ENCODE measurements at regions not wholly inside any gene's neighbourhood (a gene's known extent, or its start where the extent isn't known, plus 50 kb on each side); places are given as distances from the start of the nearest gene placed in this dataset.

DNA sequence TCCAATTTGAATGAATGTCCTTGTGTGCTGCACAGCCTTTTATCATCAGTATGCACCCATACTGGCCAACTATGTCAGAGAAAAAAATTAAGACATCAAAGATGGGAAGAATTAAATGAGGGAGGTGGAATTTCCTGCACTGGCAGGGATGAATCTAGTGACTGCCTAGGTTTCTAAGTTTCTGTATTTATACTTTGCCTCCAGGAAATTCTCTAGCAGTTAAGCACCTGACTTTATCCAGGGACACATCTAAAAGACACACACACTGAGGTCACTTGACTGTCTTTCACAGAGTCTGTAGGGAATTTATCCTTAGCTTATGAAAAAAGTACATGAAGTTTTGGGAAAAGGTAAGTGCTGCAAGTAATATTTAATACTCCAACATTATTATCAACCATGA is 636.5 kb upstream of the PTCHD4 start:
- H3K4me1 ChIP-seq, result no peaks in the 10 kb centered on the region

DNA sequence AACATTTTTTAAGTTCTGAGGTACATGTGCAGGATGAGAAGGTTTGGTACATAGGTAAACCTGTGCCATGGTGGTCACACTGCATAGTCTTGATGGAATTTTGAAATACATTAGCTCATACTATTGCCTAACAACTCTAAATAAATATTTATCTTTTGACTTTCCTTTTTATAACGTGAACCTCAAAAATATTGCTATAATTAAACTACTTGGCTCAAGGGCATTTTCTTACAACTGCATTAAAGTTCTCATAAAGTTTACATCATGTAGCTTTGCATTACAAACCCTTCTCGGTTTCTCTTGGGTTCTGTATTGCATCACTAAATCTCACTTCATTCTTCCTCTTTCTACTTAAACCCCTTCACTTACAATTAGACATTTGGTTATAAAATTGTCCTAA is 636.0 kb upstream of the PTCHD4 start:
- no peak overlapping the region for H3K4me3 ChIP-seq
- H3K36me3 ChIP-seq, result no peaks in the 10 kb centered on the region
- TF ChIP-seq, protein P1, sequence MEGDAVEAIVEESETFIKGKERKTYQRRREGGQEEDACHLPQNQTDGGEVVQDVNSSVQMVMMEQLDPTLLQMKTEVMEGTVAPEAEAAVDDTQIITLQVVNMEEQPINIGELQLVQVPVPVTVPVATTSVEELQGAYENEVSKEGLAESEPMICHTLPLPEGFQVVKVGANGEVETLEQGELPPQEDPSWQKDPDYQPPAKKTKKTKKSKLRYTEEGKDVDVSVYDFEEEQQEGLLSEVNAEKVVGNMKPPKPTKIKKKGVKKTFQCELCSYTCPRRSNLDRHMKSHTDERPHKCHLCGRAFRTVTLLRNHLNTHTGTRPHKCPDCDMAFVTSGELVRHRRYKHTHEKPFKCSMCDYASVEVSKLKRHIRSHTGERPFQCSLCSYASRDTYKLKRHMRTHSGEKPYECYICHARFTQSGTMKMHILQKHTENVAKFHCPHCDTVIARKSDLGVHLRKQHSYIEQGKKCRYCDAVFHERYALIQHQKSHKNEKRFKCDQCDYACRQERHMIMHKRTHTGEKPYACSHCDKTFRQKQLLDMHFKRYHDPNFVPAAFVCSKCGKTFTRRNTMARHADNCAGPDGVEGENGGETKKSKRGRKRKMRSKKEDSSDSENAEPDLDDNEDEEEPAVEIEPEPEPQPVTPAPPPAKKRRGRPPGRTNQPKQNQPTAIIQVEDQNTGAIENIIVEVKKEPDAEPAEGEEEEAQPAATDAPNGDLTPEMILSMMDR (IDR thresholded peaks at IDR 0.05), result no peak
- no peak for TF ChIP-seq POLR2AphosphoS5 (IDR thresholded peaks at IDR 0.05)
- TF ChIP-seq EP300 (IDR thresholded peaks at IDR 0.05), result no peak
- TF ChIP-seq POLR2A (IDR thresholded peaks at IDR 0.05), result no peak
- H3K4me1 ChIP-seq, result no peaks in the 10 kb centered on the region
- no peak overlapping the region for H3K27ac ChIP-seq
- H3K9me3 ChIP-seq, result no peaks in the 10 kb centered on the region
- no peaks in the 10 kb centered on the region for H3K27me3 ChIP-seq
- ATAC-seq, result no peak
- 11 to 18% methylated on average over 1 to 2 of the region's 2 CpGs for WGBS, 2 donors (ENCODE audit: low coverage in 1 of 2)

More for the DNA sequence above, 636.5 kb upstream of the PTCHD4 start:
- no peaks in the 10 kb centered on the region for H3K36me3 ChIP-seq
- H3K27me3 ChIP-seq, result no peaks in the 10 kb centered on the region
- H3K27ac ChIP-seq, result no peak overlapping the region
- H3K4me3 ChIP-seq, result no peak overlapping the region
- ATAC-seq, result no peak
- TF ChIP-seq POLR2A (IDR thresholded peaks at IDR 0.05) (no peak), POLR2AphosphoS5 (IDR thresholded peaks at IDR 0.05) (no peak), EP300 (IDR thresholded peaks at IDR 0.05) (no peak)
- TF ChIP-seq, protein P1 (IDR thresholded peaks at IDR 0.05), result no peak
- H3K9me3 ChIP-seq, result no peaks in the 10 kb centered on the region

DNA sequence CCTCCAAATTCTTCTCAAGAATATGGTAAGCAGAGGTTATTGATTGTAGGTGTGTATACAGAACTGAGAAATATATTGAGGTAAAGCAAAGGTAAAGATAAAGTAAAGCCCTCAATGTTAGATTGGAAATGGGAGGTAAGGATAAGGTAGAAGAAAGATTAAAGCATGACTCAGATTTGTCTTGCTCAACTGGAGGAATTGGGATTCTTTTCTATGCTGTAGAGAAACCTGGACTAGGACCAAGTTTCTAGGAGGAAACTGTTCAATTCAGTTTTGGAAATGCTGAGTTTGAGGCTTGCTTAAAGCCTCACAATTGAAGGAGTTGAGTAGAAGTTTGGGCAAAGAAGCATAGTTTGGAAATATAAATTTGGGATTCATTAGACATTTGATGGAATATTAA is 634.0 kb upstream of the PTCHD4 start:
- H3K27ac ChIP-seq, result no peak overlapping the region
- H3K4me1 ChIP-seq, result no peaks in the 10 kb centered on the region
- TF ChIP-seq EP300 (IDR thresholded peaks at IDR 0.05), result no peak
- TF ChIP-seq POLR2AphosphoS5 (IDR thresholded peaks at IDR 0.05), result no peak
- no peak for TF ChIP-seq POLR2A (IDR thresholded peaks at IDR 0.05)
- TF ChIP-seq, protein P1 (IDR thresholded peaks at IDR 0.05), result no peak

DNA sequence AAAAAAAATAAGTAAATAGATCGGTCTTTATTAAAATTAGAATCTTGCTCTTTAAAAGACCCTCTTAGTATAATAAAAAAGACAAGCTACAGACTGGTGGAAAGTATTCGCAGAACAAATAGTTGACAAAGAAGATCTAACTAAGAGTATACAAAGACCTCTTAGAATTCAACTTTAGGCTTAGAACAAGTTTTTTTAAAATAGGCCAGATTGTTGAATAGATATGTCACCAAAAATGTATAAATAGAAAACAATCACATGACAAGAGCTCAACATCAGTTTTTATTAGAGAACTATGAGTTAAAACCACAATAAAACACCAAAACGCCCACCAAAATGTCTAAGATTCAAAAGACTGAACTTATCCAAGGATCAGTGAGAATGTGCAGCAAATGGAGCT is 632.7 kb upstream of the PTCHD4 start:
- no peak overlapping the region for H3K4me3 ChIP-seq
- no peaks in the 10 kb centered on the region for H3K4me1 ChIP-seq
- 73 to 78% methylated on average over 2 to 3 of the region's 3 CpGs for WGBS, 2 donors (ENCODE audit: low coverage in 1 of 2)
- ATAC-seq, result no peak
- H3K9me3 ChIP-seq, result no peaks in the 10 kb centered on the region
- H3K27me3 ChIP-seq, result no peaks in the 10 kb centered on the region
- no peaks in the 10 kb centered on the region for H3K36me3 ChIP-seq
- H3K27ac ChIP-seq, result no peak overlapping the region
- no peak for TF ChIP-seq EP300 (IDR thresholded peaks at IDR 0.05)
- TF ChIP-seq POLR2AphosphoS5 (IDR thresholded peaks at IDR 0.05), result no peak
- TF ChIP-seq, protein P1 (IDR thresholded peaks at IDR 0.05), result no peak
- no peak for TF ChIP-seq POLR2A (IDR thresholded peaks at IDR 0.05)

More for the DNA sequence above, 634.0 kb upstream of the PTCHD4 start:
- Histone ChIP-seq H3K36me3 (no peaks in the 10 kb centered on the region), H3K27me3 (no peaks in the 10 kb centered on the region), H3K4me3 (no peak overlapping the region), H3K9me3 (no peaks in the 10 kb centered on the region)
- ATAC-seq, result no peak

DNA sequence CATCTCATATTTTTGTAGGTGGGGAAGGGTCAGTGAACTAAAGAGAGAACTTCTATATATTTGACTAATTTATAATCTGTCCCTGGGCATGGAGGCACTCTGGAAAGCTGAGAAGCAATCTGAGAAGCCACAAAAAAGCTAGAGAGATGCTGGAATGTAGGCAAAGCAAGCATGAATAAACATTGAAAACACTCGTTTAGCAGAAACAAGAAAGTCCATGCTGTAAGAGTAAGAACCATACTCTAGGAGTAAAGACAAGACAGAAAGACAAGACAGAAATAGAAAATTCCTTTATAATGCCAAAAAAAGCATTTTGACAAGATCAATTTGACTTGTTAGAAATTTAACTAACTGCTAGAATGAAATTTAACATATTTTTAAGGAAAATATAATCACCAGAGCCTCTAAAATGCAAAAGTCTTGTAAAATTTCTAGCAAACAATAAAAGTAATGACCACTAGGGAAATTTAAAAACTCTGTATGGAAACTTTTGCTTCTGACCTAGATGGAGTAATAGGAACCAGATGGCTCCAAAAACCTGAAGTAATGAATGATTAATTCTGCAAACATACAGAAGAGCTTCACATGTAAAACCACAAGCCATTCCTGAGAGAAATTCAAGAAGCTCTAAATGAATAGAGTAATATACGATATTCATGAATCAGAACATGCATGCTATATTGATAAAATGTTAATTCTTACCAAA is 625.7 kb upstream of the PTCHD4 start:
- Histone ChIP-seq H3K36me3 (no peaks in the 10 kb centered on the region), H3K27me3 (no peaks in the 10 kb centered on the region), H3K4me1 (no peaks in the 10 kb centered on the region), H3K27ac (no peak overlapping the region), H3K9me3 (no peaks in the 10 kb centered on the region), H3K4me3 (no peak overlapping the region)
- WGBS, 2 donors (ENCODE audit: low coverage in 1 of 2), result 54 to 67% methylated on average over 2 of the region's 2 CpGs
- TF ChIP-seq POLR2AphosphoS5 (IDR thresholded peaks at IDR 0.05), result no peak
- no peak for TF ChIP-seq EP300 (IDR thresholded peaks at IDR 0.05)
- no peak for TF ChIP-seq POLR2A (IDR thresholded peaks at IDR 0.05)
- no peak for ATAC-seq

Measured in gastroesophageal sphincter (tissue), 4 donors.